ENCODE measurements at regions not wholly inside any gene's neighbourhood (a gene's known extent, or its start where the extent isn't known, plus 50 kb on each side); places are given as distances from the start of the nearest gene placed in this dataset.

- DNase-seq (ENCODE audit: low read depth), result no peak
Measured at GRCh38 chr9:1201901-1202300, 151.7 kb downstream of the DMRT2 start.

GRCh38 chr9:1202512-1203280, 152.5 kb downstream of the DMRT2 start:
- no peak for DNase-seq (ENCODE audit: low read depth)

GRCh38 chr9:1207686-1208085, 157.5 kb downstream of the DMRT2 start:
- DNase-seq (ENCODE audit: low read depth), result peak; percentile 89

GRCh38 chr9:1208157-1208556, 158.0 kb downstream of the DMRT2 start:
- DNase-seq (ENCODE audit: low read depth), result peak; percentile 87

- peak; percentile 59 for DNase-seq (ENCODE audit: low read depth)
Measured at GRCh38 chr9:1210954-1211353, 160.8 kb downstream of the DMRT2 start.

- DNase-seq (ENCODE audit: low read depth), result no peak
Measured at GRCh38 chr9:1216532-1216931, 166.4 kb downstream of the DMRT2 start.

GRCh38 chr9:1217076-1217475, 166.9 kb downstream of the DMRT2 start:
- no peak for DNase-seq (ENCODE audit: low read depth)

- DNase-seq (ENCODE audit: low read depth), result peak; percentile 40
Measured at GRCh38 chr9:1219284-1219683, 169.1 kb downstream of the DMRT2 start.

GRCh38 chr9:1221298-1221697, 171.1 kb downstream of the DMRT2 start:
- DNase-seq (ENCODE audit: low read depth), result no peak

- DNase-seq (ENCODE audit: low read depth), result no peak
Measured at GRCh38 chr9:1222511-1222910, 172.4 kb downstream of the DMRT2 start.

GRCh38 chr9:1231998-1232919, 182.1 kb downstream of the DMRT2 start:
- DNase-seq (ENCODE audit: low read depth), result peak; percentile 40

GRCh38 chr9:1233568-1233967, 183.4 kb downstream of the DMRT2 start:
- no peak for DNase-seq (ENCODE audit: low read depth)

GRCh38 chr9:1235650-1236049, 185.5 kb downstream of the DMRT2 start:
- no peak for DNase-seq (ENCODE audit: low read depth)

GRCh38 chr9:1236061-1236460, 185.9 kb downstream of the DMRT2 start:
- DNase-seq (ENCODE audit: low read depth), result no peak

GRCh38 chr9:1238407-1238806, 188.2 kb downstream of the DMRT2 start:
- DNase-seq (ENCODE audit: low read depth), result no peak

- no peak for DNase-seq (ENCODE audit: low read depth)
Measured at GRCh38 chr9:1248743-1249142, 198.6 kb downstream of the DMRT2 start.

- peak; percentile 37 for DNase-seq (ENCODE audit: low read depth)
Measured at GRCh38 chr9:1253064-1253979, 203.2 kb downstream of the DMRT2 start.

GRCh38 chr9:1254071-1254470, 203.9 kb downstream of the DMRT2 start:
- no peak for DNase-seq (ENCODE audit: low read depth)

GRCh38 chr9:1256178-1256577, 206.0 kb downstream of the DMRT2 start:
- DNase-seq (ENCODE audit: low read depth), result no peak

- DNase-seq (ENCODE audit: low read depth), result no peak
Measured at GRCh38 chr9:1261266-1261665, 211.1 kb downstream of the DMRT2 start.

GRCh38 chr9:1261879-1262766, 212.0 kb downstream of the DMRT2 start:
- no peak for DNase-seq (ENCODE audit: low read depth)
